ENCODE measurements at regions not wholly inside any gene's neighbourhood (a gene's known extent, or its start where the extent isn't known, plus 50 kb on each side); places are given as distances from the start of the nearest gene placed in this dataset.

GRCh38 chr14:65226824-65227604, 124.7 kb upstream of the MAX start (continued):
- TF ChIP-seq SNAPC5 (CRISPR knock-in tag; IDR thresholded peaks at IDR 0.05; ENCODE audit: borderline replicate concordance) (no peak; the same call in 1 of the 2 replicates), ATF3 (CRISPR knock-in tag; IDR thresholded peaks at IDR 0.05) (no peak), GMEB2 (CRISPR knock-in tag; IDR thresholded peaks at IDR 0.05; ENCODE audit: low read depth) (no peak; the same call in 1 of the 2 replicates), HDAC6 (IDR thresholded peaks at IDR 0.05; ENCODE audit: low read depth, low read length) (no peak), FOXP1 (IDR thresholded peaks at IDR 0.05) (peak; percentile 97), FOXP1 (CRISPR knock-in tag; IDR thresholded peaks at IDR 0.05) (peak; percentile 99), HDAC1 (CRISPR knock-in tag; IDR thresholded peaks at IDR 0.05) (peak; percentile 79; the same call in 1 of the 2 replicates), GATAD2A (CRISPR knock-in tag; IDR thresholded peaks at IDR 0.05) (peak; percentile 96), MED1 (CRISPR knock-in tag; IDR thresholded peaks at IDR 0.05) (peak; percentile 77), ZSCAN9 (CRISPR knock-in tag; IDR thresholded peaks at IDR 0.05; ENCODE audit: borderline replicate concordance) (no peak), ZBTB7A (CRISPR knock-in tag; IDR thresholded peaks at IDR 0.05) (no peak), ELF1 (CRISPR knock-in tag; IDR thresholded peaks at IDR 0.05) (no peak), ZNF253 (CRISPR knock-in tag; IDR thresholded peaks at IDR 0.05; ENCODE audit: borderline replicate concordance) (no peak), MTA3 (CRISPR knock-in tag; IDR thresholded peaks at IDR 0.05) (no peak), ZFP91 (CRISPR knock-in tag; IDR thresholded peaks at IDR 0.05; ENCODE audit: borderline replicate concordance) (no peak), ZBTB7B (CRISPR knock-in tag; IDR thresholded peaks at IDR 0.05) (peak; percentile 87), TSC22D2 (CRISPR knock-in tag; IDR thresholded peaks at IDR 0.05; ENCODE audit: borderline replicate concordance) (no peak), SRSF9 (IDR thresholded peaks at IDR 0.05; ENCODE audit: borderline replicate concordance, insufficient read depth, low read depth, low read length, poor library complexity, severe bottlenecking) (no peak), ZFP62 (CRISPR knock-in tag; IDR thresholded peaks at IDR 0.05) (no peak), TIGD3 (CRISPR knock-in tag; IDR thresholded peaks at IDR 0.05; ENCODE audit: borderline replicate concordance) (no peak), RARA (CRISPR knock-in tag; IDR thresholded peaks at IDR 0.05) (peak; percentile 87), MTA1 (CRISPR knock-in tag; IDR thresholded peaks at IDR 0.05; ENCODE audit: borderline replicate concordance) (peak; percentile 66; the same call in 1 of the 2 replicates), GPBP1L1 (CRISPR knock-in tag; IDR thresholded peaks at IDR 0.05) (no peak), SPEN (CRISPR knock-in tag; IDR thresholded peaks at IDR 0.05; ENCODE audit: low read depth) (no peak), ZNF891 (CRISPR knock-in tag; IDR thresholded peaks at IDR 0.05) (no peak)
